ENCODE measurements at regions not wholly inside any gene's neighbourhood (a gene's known extent, or its start where the extent isn't known, plus 50 kb on each side); places are given as distances from the start of the nearest gene placed in this dataset.
"Not testable (repeated sequence)": the region's sequence is repeated elsewhere in the genome, so short reads cannot be mapped to it uniquely, and the experiment has no call there.

DNA sequence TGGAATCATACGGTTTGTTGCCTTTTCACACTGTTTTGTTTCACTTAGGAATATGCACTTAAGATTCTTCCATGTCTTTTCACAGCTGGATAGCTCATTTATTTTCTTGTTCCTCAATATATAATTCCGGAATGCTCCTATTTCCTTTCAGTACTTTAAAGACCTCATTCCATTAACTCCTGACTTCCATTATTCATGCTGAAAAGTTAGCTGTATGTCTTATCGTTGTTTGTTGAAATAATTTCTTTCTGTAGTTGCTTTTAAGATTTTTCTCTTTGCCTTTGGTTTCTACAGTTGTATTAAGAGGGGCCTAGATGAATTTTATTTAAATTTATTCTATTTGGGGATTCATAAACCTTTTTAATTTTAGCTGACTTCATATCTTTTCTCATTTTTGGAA lies 122.2 kb downstream of the ANXA2 start:
- Mint-ChIP-seq H3K27ac (ENCODE audit: unreplicated experiment) (no peak overlapping the region), H3K9me3 (ENCODE audit: unreplicated experiment) (peaks cover 17% of the 10 kb centered on the region), H3K27me3 (ENCODE audit: unreplicated experiment) (peaks cover 26% of the 10 kb centered on the region), H3K36me3 (ENCODE audit: unreplicated experiment) (no peaks in the 10 kb centered on the region), H3K4me3 (ENCODE audit: unreplicated experiment) (no peak overlapping the region), H3K4me1 (ENCODE audit: unreplicated experiment) (no peaks in the 10 kb centered on the region)
- no peak for TF ChIP-seq CTCF (IDR thresholded peaks at IDR 0.05)
- no peak for DNase-seq (ENCODE audit: extremely low spot score, unreplicated experiment)

- Mint-ChIP-seq H3K36me3 (ENCODE audit: unreplicated experiment) (no peaks in the 10 kb centered on the region), H3K4me3 (ENCODE audit: unreplicated experiment) (no peak overlapping the region), H3K9me3 (ENCODE audit: unreplicated experiment) (peaks cover 12% of the 10 kb centered on the region), H3K27ac (ENCODE audit: unreplicated experiment) (no peak overlapping the region), H3K27me3 (ENCODE audit: unreplicated experiment) (peaks cover 46% of the 10 kb centered on the region), H3K4me1 (ENCODE audit: unreplicated experiment) (no peaks in the 10 kb centered on the region)
- TF ChIP-seq CTCF (IDR thresholded peaks at IDR 0.05), result no peak
- DNase-seq (ENCODE audit: extremely low spot score, unreplicated experiment), result no peak
These were observed 118.9 kb downstream of the ANXA2 start for GRCh38 chr15:60278879-60279278.

- TF ChIP-seq CTCF (IDR thresholded peaks at IDR 0.05), result no peak
- H3K4me1 Mint-ChIP-seq (ENCODE audit: unreplicated experiment), result no peaks in the 10 kb centered on the region
- H3K27ac Mint-ChIP-seq (ENCODE audit: unreplicated experiment), result no peak overlapping the region
- DNase-seq (ENCODE audit: extremely low spot score, unreplicated experiment), result no peak
- H3K27me3 Mint-ChIP-seq (ENCODE audit: unreplicated experiment), result peaks cover 57% of the 10 kb centered on the region
- H3K4me3 Mint-ChIP-seq (ENCODE audit: unreplicated experiment), result no peak overlapping the region
- H3K9me3 Mint-ChIP-seq (ENCODE audit: unreplicated experiment), result peaks cover 8% of the 10 kb centered on the region
- H3K36me3 Mint-ChIP-seq (ENCODE audit: unreplicated experiment), result no peaks in the 10 kb centered on the region
These were observed 117.5 kb downstream of the ANXA2 start for GRCh38 chr15:60280259-60280658.

GRCh38 chr15:60283936-60284335 lies 113.8 kb downstream of the ANXA2 start:
- Mint-ChIP-seq H3K9me3 (ENCODE audit: unreplicated experiment) (no peaks in the 10 kb centered on the region), H3K27me3 (ENCODE audit: unreplicated experiment) (peaks cover 50% of the 10 kb centered on the region), H3K4me1 (ENCODE audit: unreplicated experiment) (no peaks in the 10 kb centered on the region), H3K27ac (ENCODE audit: unreplicated experiment) (no peak overlapping the region), H3K36me3 (ENCODE audit: unreplicated experiment) (no peaks in the 10 kb centered on the region), H3K4me3 (ENCODE audit: unreplicated experiment) (no peak overlapping the region)
- no peak for TF ChIP-seq CTCF (IDR thresholded peaks at IDR 0.05)
- DNase-seq (ENCODE audit: extremely low spot score, unreplicated experiment), result no peak

GRCh38 chr15:60295901-60296300 lies 101.9 kb downstream of the ANXA2 start:
- H3K9me3 Mint-ChIP-seq (ENCODE audit: unreplicated experiment); H3K27ac Mint-ChIP-seq (ENCODE audit: unreplicated experiment); H3K4me1 Mint-ChIP-seq (ENCODE audit: unreplicated experiment); DNase-seq (ENCODE audit: extremely low spot score, unreplicated experiment); H3K4me3 Mint-ChIP-seq (ENCODE audit: unreplicated experiment); H3K36me3 Mint-ChIP-seq (ENCODE audit: unreplicated experiment): not testable (repeated sequence)
- peaks cover 40% of the 10 kb centered on the region for H3K27me3 Mint-ChIP-seq (ENCODE audit: unreplicated experiment)

DNA sequence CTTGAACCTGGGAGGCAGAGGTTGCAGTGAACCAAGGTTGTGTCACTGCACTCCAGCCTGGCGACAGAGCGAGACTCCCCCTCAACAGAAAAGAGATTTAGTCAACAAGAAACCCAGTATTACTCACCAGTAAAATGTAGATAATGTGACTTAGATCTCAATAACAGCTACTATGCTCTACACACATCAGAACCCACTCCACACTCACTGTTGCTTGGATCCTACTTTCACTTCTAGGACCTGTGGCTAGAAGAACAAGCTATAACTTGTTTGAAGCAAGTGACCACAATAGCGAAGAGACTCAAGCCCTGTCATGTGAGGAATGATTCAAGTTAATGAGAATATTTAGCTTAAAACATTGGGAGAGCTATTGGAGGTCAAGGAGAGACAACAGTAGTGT lies 100.7 kb downstream of the ANXA2 start:
- Mint-ChIP-seq H3K9me3 (ENCODE audit: unreplicated experiment) (peaks cover 7% of the 10 kb centered on the region), H3K27me3 (ENCODE audit: unreplicated experiment) (peaks cover 32% of the 10 kb centered on the region), H3K4me1 (ENCODE audit: unreplicated experiment) (no peaks in the 10 kb centered on the region), H3K36me3 (ENCODE audit: unreplicated experiment) (no peaks in the 10 kb centered on the region), H3K4me3 (ENCODE audit: unreplicated experiment) (no peak overlapping the region), H3K27ac (ENCODE audit: unreplicated experiment) (no peak overlapping the region)
- no peak for DNase-seq (ENCODE audit: extremely low spot score, unreplicated experiment)
- no peak for TF ChIP-seq CTCF (IDR thresholded peaks at IDR 0.05)

Measured in osteocyte (in vitro differentiated cells).